Immature natural killer cell (primary cell): ENCODE measurements at regions not wholly inside any gene's neighbourhood (a gene's known extent, or its start where the extent isn't known, plus 50 kb on each side); places are given as distances from the start of the nearest gene placed in this dataset.

ENCODE experiments used
- DNase-seq, 3 donors: peaks; one replicate each; pipeline ENCODE4 v3.0.0; 2022; ENCODE audit warnings: mixed read lengths in 1 of 3
- H3K27ac Mint-ChIP-seq, 6 donors: one replicate each; pipeline ENCODE4 v1.8.0; 2020; ENCODE audit warnings: mixed read lengths in 6 of 6, mild to moderate bottlenecking in 5 of 6, inconsistent platforms in 4 of 6, moderate library complexity in 3 of 6
- H3K27me3 Mint-ChIP-seq, 3 donors: one replicate each; pipeline ENCODE4 v1.8.0; 2020 to 2021; ENCODE audit warnings: low read depth in 3 of 3, mild to moderate bottlenecking in 3 of 3, mixed read lengths in 3 of 3, moderate library complexity in 3 of 3, inconsistent platforms in 1 of 3
- H3K36me3 Mint-ChIP-seq, 3 donors: one replicate each; pipeline ENCODE4 v1.8.0; 2020; ENCODE audit warnings: mixed read lengths in 3 of 3, inconsistent platforms in 2 of 3, mild to moderate bottlenecking in 2 of 3
- H3K4me1 Mint-ChIP-seq, 2 donors: one replicate each; pipeline ENCODE4 v1.8.0; 2020; ENCODE audit warnings: inconsistent platforms in 2 of 2, mild to moderate bottlenecking in 2 of 2, mixed read lengths in 2 of 2, moderate library complexity in 1 of 2
- H3K4me3 Mint-ChIP-seq, 5 donors: one replicate each; pipeline ENCODE4 v1.8.0; 2020; ENCODE audit warnings: mild to moderate bottlenecking in 5 of 5, mixed read lengths in 5 of 5, inconsistent platforms in 3 of 5, moderate library complexity in 3 of 5
- H3K9me3 Mint-ChIP-seq, 6 donors: one replicate each; pipeline ENCODE4 v1.8.0; 2020; ENCODE audit warnings: mild to moderate bottlenecking in 6 of 6, mixed read lengths in 6 of 6, inconsistent platforms in 4 of 6, moderate library complexity in 3 of 6

GRCh38 chr6:49370518-49370917, 92.5 kb downstream of the MMUT start:
- Mint-ChIP-seq H3K36me3 (no peaks in the 10 kb centered on the region), H3K27ac (no peak overlapping the region), H3K9me3 (peaks cover 4 to 21% (median 11%) of the 10 kb centered on the region in 6 donors), H3K4me1 (no peaks in the 10 kb centered on the region), H3K27me3 (no peaks in the 10 kb centered on the region), H3K4me3 (no peak overlapping the region)
- DNase-seq = no peak

- no peaks in the 10 kb centered on the region for H3K4me1 Mint-ChIP-seq
- DNase-seq = no peak
- H3K27me3 Mint-ChIP-seq = no peaks in the 10 kb centered on the region
- H3K36me3 Mint-ChIP-seq = no peaks in the 10 kb centered on the region
- no peak overlapping the region for H3K4me3 Mint-ChIP-seq
- no peak overlapping the region for H3K27ac Mint-ChIP-seq
- peaks cover 4 to 41% (median 20%) of the 10 kb centered on the region in 6 donors for H3K9me3 Mint-ChIP-seq
Measured at GRCh38 chr6:49366539-49366938, 96.5 kb downstream of the MMUT start.

- no peak for DNase-seq
- H3K4me3 Mint-ChIP-seq = no peak overlapping the region
- H3K27me3 Mint-ChIP-seq = no peaks in the 10 kb centered on the region
- H3K27ac Mint-ChIP-seq = no peak overlapping the region
- H3K4me1 Mint-ChIP-seq = no peaks in the 10 kb centered on the region
- H3K9me3 Mint-ChIP-seq = peaks cover 3 to 38% (median 13%) of the 10 kb centered on the region in 6 donors
- no peaks in the 10 kb centered on the region for H3K36me3 Mint-ChIP-seq
Measured at GRCh38 chr6:49348561-49348960, 114.5 kb downstream of the MMUT start.

GRCh38 chr6:49342410-49342809, 120.6 kb downstream of the MMUT start:
- Mint-ChIP-seq H3K27me3 (peaks cover 0 to 2% (median 0%) of the 10 kb centered on the region in 3 donors), H3K4me3 (no peak overlapping the region), H3K4me1 (no peaks in the 10 kb centered on the region), H3K27ac (no peak overlapping the region), H3K36me3 (no peaks in the 10 kb centered on the region), H3K9me3 (peaks cover 5 to 14% (median 10%) of the 10 kb centered on the region in 6 donors)
- DNase-seq = no peak

GRCh38 chr6:49341869-49342268, 121.2 kb downstream of the MMUT start:
- DNase-seq = no peak
- H3K27ac Mint-ChIP-seq = no peak overlapping the region
- H3K4me1 Mint-ChIP-seq = no peaks in the 10 kb centered on the region
- peaks cover 6 to 15% (median 10%) of the 10 kb centered on the region in 6 donors for H3K9me3 Mint-ChIP-seq
- no peak overlapping the region for H3K4me3 Mint-ChIP-seq
- H3K36me3 Mint-ChIP-seq = no peaks in the 10 kb centered on the region
- H3K27me3 Mint-ChIP-seq = peaks cover 0 to 2% (median 0%) of the 10 kb centered on the region in 3 donors

GRCh38 chr6:49339096-49339495, 124.0 kb downstream of the MMUT start:
- no peaks in the 10 kb centered on the region for H3K4me1 Mint-ChIP-seq
- H3K27me3 Mint-ChIP-seq = peaks cover 0 to 2% (median 0%) of the 10 kb centered on the region in 3 donors
- no peak for DNase-seq
- peaks cover 9 to 15% (median 12%) of the 10 kb centered on the region in 6 donors for H3K9me3 Mint-ChIP-seq
- H3K36me3 Mint-ChIP-seq = no peaks in the 10 kb centered on the region
- H3K27ac Mint-ChIP-seq = no peak overlapping the region
- H3K4me3 Mint-ChIP-seq = no peak overlapping the region

GRCh38 chr6:49336514-49337131, 126.4 kb downstream of the MMUT start:
- Mint-ChIP-seq H3K9me3 (peaks cover 5 to 15% (median 11%) of the 10 kb centered on the region in 6 donors), H3K36me3 (no peaks in the 10 kb centered on the region), H3K27me3 (no peaks in the 10 kb centered on the region), H3K4me1 (no peaks in the 10 kb centered on the region), H3K27ac (no peak overlapping the region), H3K4me3 (no peak overlapping the region)
- DNase-seq = no peak

- H3K36me3 Mint-ChIP-seq = no peaks in the 10 kb centered on the region
- H3K9me3 Mint-ChIP-seq = peaks cover 2 to 19% (median 9%) of the 10 kb centered on the region in 6 donors
- H3K4me3 Mint-ChIP-seq = no peak overlapping the region
- H3K27ac Mint-ChIP-seq = no peak overlapping the region
- DNase-seq = no peak
- no peaks in the 10 kb centered on the region for H3K27me3 Mint-ChIP-seq
- H3K4me1 Mint-ChIP-seq = no peaks in the 10 kb centered on the region
Measured at GRCh38 chr6:49333345-49334125, 129.5 kb downstream of the MMUT start.

GRCh38 chr6:49332781-49333180, 130.3 kb downstream of the MMUT start:
- DNase-seq = no peak
- Mint-ChIP-seq H3K36me3 (no peaks in the 10 kb centered on the region), H3K4me3 (no peak overlapping the region), H3K4me1 (no peaks in the 10 kb centered on the region), H3K27me3 (no peaks in the 10 kb centered on the region), H3K27ac (no peak overlapping the region), H3K9me3 (peaks cover 6 to 16% (median 11%) of the 10 kb centered on the region in 6 donors)

GRCh38 chr6:49329186-49329585, 133.9 kb downstream of the MMUT start:
- Mint-ChIP-seq H3K4me1 (no peaks in the 10 kb centered on the region), H3K9me3 (peaks cover 5 to 18% (median 10%) of the 10 kb centered on the region in 6 donors), H3K27me3 (no peaks in the 10 kb centered on the region), H3K4me3 (no peak overlapping the region), H3K36me3 (no peaks in the 10 kb centered on the region), H3K27ac (no peak overlapping the region)
- DNase-seq = no peak

GRCh38 chr6:49328051-49328744, 134.9 kb downstream of the MMUT start:
- H3K9me3 Mint-ChIP-seq = peaks cover 7 to 19% (median 10%) of the 10 kb centered on the region in 6 donors
- H3K27ac Mint-ChIP-seq = no peak overlapping the region
- H3K36me3 Mint-ChIP-seq = no peaks in the 10 kb centered on the region
- H3K27me3 Mint-ChIP-seq = no peaks in the 10 kb centered on the region
- no peak for DNase-seq
- no peak overlapping the region for H3K4me3 Mint-ChIP-seq
- H3K4me1 Mint-ChIP-seq = no peaks in the 10 kb centered on the region

GRCh38 chr6:49327571-49327970, 135.5 kb downstream of the MMUT start:
- Mint-ChIP-seq H3K27me3 (no peaks in the 10 kb centered on the region), H3K36me3 (no peaks in the 10 kb centered on the region), H3K4me1 (no peaks in the 10 kb centered on the region), H3K4me3 (no peak overlapping the region), H3K9me3 (peaks cover 8 to 25% (median 11%) of the 10 kb centered on the region in 6 donors), H3K27ac (no peak overlapping the region)
- no peak for DNase-seq

- Mint-ChIP-seq H3K27ac (no peak overlapping the region), H3K4me3 (no peak overlapping the region), H3K36me3 (no peaks in the 10 kb centered on the region), H3K4me1 (no peaks in the 10 kb centered on the region), H3K9me3 (peaks cover 5 to 25% (median 12%) of the 10 kb centered on the region in 6 donors), H3K27me3 (no peaks in the 10 kb centered on the region)
- no peak for DNase-seq
Measured at GRCh38 chr6:49327005-49327404, 136.0 kb downstream of the MMUT start.

GRCh38 chr6:49326347-49326746, 136.7 kb downstream of the MMUT start:
- H3K4me3 Mint-ChIP-seq = no peak overlapping the region
- no peaks in the 10 kb centered on the region for H3K36me3 Mint-ChIP-seq
- no peak for DNase-seq
- H3K27me3 Mint-ChIP-seq = no peaks in the 10 kb centered on the region
- no peak overlapping the region for H3K27ac Mint-ChIP-seq
- H3K4me1 Mint-ChIP-seq = no peaks in the 10 kb centered on the region
- H3K9me3 Mint-ChIP-seq = peaks cover 4 to 28% (median 14%) of the 10 kb centered on the region in 6 donors
